ENCODE measurements at regions not wholly inside any gene's neighbourhood (a gene's known extent, or its start where the extent isn't known, plus 50 kb on each side); places are given as distances from the start of the nearest gene placed in this dataset.

DNA sequence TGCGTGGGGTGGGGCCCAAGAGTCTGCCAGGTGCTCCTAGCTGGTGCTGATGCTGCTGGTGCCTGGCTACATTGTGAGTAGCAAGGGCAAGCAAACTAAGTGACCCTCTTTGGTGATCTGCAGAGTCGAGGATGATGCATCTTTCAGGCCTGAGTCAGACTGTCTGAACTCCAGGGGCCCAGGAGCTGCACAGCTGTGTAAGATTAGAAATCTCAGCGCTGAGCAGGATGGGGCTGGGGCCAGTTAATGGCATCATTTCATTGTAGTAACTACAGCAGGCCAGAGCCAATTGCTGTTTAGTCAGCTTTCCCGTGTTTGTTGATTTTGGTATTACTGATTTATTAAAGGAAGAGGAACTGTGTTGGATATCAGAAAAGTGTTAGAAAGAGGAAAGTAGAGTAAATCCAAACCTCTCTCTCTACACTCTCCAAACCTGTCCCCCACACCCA lies 365.2 kb downstream of the PAX1 start (continued):
- TF ChIP-seq, protein P1, sequence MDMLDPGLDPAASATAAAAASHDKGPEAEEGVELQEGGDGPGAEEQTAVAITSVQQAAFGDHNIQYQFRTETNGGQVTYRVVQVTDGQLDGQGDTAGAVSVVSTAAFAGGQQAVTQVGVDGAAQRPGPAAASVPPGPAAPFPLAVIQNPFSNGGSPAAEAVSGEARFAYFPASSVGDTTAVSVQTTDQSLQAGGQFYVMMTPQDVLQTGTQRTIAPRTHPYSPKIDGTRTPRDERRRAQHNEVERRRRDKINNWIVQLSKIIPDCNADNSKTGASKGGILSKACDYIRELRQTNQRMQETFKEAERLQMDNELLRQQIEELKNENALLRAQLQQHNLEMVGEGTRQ (IDR thresholded peaks at IDR 0.05; ENCODE audit: low read length): no peak
- TF ChIP-seq BRCA1 (IDR thresholded peaks at IDR 0.05; ENCODE audit: low read depth, low read length) (no peak), MAFK (IDR thresholded peaks at IDR 0.05; ENCODE audit: low read depth, low read length) (no peak), SRF (IDR thresholded peaks at IDR 0.05; ENCODE audit: low read depth, low read length) (no peak)

Data from H1 (cell line).